AG09319 (cell line): ENCODE measurements at regions not wholly inside any gene's neighbourhood (a gene's known extent, or its start where the extent isn't known, plus 50 kb on each side); places are given as distances from the start of the nearest gene placed in this dataset.

ENCODE experiments used
- DNase-seq: peaks from one replicate; pipeline ENCODE4 v3.0.0-alpha.2; 2010; ENCODE audit warnings: low read depth; ENCODE audit errors: extremely low read depth
- TF ChIP-seq, protein P1 (sequence below): IDR thresholded peaks from 2 replicates; pipeline ENCODE4 v1.5.1; 2011; ENCODE audit warnings: low read depth, mild to moderate bottlenecking, inconsistent platforms, low read length, moderate library complexity

GRCh38 chr18:75897386-75897785 is 469.9 kb upstream of the SMIM21 start:
- no peak for DNase-seq
- TF ChIP-seq, protein P1, sequence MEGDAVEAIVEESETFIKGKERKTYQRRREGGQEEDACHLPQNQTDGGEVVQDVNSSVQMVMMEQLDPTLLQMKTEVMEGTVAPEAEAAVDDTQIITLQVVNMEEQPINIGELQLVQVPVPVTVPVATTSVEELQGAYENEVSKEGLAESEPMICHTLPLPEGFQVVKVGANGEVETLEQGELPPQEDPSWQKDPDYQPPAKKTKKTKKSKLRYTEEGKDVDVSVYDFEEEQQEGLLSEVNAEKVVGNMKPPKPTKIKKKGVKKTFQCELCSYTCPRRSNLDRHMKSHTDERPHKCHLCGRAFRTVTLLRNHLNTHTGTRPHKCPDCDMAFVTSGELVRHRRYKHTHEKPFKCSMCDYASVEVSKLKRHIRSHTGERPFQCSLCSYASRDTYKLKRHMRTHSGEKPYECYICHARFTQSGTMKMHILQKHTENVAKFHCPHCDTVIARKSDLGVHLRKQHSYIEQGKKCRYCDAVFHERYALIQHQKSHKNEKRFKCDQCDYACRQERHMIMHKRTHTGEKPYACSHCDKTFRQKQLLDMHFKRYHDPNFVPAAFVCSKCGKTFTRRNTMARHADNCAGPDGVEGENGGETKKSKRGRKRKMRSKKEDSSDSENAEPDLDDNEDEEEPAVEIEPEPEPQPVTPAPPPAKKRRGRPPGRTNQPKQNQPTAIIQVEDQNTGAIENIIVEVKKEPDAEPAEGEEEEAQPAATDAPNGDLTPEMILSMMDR, result no peak

DNA sequence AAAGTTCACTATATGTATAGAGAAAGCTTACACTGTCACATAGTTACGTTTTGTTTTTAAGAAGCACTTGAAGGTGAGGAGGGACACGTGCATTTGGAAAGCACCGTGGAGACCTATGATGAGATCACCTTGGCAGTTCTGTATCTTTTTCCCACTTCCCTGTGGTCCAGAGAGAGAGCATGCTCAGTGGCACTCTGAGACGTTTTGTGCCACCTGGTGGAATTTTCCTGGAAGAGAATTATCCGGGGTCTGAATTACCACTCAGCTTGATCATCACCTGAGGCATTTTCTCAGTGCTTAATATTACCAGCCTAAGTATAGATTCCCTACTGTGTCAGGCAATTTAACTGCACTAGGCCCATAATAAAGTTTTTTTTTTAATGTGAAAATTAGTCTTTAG is 469.4 kb upstream of the SMIM21 start:
- DNase-seq, result no peak
- TF ChIP-seq, protein P1, result no peak

DNA sequence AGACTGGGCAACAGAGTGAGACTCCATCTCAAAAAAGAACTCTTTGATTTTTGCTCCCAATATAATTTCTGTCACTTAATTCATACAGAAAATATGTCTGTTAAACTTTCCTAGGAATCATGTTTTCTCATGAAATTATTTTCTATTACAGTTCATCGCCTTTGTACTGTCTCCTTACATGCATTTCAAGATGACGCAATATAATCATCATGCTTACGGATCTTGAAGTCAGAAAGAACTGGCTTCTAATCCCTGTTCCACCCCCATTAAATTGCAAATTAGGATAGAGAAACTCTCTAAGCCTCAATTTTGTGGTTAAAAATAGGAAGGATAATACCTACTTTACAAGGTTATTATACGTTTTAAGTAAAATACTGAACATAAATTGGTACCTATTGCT is 467.6 kb upstream of the SMIM21 start:
- TF ChIP-seq, protein P1, result no peak
- DNase-seq, result no peak

GRCh38 chr18:75884728-75885127 is 457.2 kb upstream of the SMIM21 start:
- TF ChIP-seq, protein P1, result no peak
- DNase-seq, result no peak

DNA sequence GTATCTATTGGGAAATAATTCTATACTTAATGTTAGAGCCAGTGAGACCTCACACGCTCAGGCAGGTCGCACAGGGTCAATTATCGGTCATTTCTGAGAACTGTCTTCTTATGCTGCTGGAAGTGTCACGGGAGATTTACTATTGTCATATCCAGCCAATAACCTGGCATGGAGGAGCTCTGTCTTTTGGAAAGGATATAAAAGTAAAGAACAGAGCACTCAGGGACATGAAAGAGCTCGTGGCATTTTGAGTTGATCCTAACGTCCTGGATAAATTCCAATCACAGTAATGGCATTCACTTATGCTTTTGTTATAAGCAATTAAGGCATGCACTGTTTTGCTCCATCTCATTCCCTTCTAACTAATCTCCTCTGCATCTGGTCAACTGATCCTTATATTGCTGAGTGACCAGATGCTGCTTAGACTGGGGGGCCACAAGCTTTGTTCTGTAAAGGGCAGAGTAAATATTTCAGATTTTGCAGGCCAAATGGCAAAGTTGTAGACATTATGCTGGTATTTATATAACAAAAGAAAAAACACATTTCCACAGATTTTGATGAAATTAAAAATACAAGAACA is 453.5 kb upstream of the SMIM21 start:
- TF ChIP-seq, protein P1, result no peak

GRCh38 chr18:75880266-75880665 is 452.8 kb upstream of the SMIM21 start:
- TF ChIP-seq, protein P1, result no peak
- DNase-seq, result no peak

More for the DNA sequence above, 453.5 kb upstream of the SMIM21 start:
- DNase-seq, result no peak

- no peak for DNase-seq
- TF ChIP-seq, protein P1, result no peak
Measured at GRCh38 chr18:75879196-75879595, 451.7 kb upstream of the SMIM21 start.
